GM21786 (cell line): ENCODE measurements at regions not wholly inside any gene's neighbourhood (a gene's known extent, or its start where the extent isn't known, plus 50 kb on each side); places are given as distances from the start of the nearest gene placed in this dataset.
"Not testable (repeated sequence)": the region's sequence is repeated elsewhere in the genome, so short reads cannot be mapped to it uniquely, and the experiment has no call there.

Experiments
- ATAC-seq: cut with Tn5 transposase; IDR thresholded peaks from one replicate; pipeline ENCODE4 v1.9.1; 2021; ENCODE audit not compliant: unreplicated experiment

DNA sequence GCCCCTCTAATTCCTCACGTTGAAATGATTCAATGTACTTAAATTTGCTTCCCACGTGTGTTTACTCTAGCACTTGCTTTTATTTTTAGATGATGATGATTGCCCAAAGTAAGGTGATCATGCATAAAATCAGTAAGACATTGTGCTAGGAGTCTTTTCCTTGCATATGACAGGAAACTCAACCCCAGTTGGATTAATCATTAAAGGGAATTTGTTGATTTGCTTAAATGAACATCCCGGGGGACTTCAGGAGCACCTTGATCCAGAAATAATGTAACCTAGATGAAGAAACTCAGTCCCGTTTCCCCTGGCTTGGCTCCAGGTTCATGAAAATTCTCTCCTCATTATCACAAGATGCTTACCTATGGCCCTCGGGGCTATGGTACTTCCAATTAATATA lies 106.1 kb upstream of the STC2 start:
- no peak for ATAC-seq

DNA sequence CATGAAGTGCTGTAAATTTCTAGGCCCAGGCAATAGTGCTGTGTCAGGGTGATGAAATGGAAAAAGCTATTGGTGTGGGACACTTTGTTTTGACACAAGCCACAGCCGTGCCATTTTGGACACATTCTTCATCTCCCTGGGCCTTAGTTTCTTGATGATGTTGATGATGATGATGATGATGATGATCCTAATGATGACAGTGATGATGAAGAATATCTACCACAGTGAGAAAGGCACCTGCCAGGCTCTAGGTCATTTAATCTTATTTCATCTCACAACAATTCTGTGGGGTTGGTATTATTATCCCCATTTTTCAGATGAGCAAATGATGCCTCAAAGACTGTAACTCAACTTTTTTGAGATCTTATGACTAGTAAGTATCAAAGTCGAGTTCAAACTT lies 102.2 kb upstream of the STC2 start:
- ATAC-seq = no peak

DNA sequence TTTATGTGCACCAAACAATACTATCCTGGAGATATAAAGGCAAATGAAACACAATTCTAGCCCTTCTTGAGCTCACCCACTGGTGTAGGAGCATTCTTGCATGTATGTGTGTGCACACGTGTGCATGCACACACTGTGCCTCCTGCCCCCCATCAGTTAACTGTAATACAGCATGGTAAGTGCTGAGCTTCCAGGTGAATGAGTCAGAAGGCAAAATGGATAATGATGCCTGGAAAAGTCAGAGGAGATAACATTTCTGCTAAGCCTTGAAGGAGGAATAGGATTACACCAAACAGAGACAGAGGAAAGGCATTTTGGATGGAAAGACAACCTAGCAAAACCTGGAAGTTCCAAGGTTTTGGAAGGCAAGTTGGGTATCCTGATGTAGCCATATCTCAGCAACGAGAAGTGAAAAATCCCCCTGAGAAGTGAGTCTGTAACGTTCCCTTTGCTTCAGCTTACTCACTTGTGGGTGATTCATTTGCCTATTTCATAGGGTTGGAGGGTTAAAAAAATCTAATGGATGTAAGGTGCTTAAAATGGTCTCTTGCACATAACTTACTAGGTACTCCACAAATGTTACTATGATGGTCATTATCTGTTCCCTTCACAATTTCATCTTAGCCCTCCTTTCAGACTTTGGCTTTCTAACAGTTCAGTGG lies 101.4 kb upstream of the STC2 start:
- ATAC-seq = no peak

DNA sequence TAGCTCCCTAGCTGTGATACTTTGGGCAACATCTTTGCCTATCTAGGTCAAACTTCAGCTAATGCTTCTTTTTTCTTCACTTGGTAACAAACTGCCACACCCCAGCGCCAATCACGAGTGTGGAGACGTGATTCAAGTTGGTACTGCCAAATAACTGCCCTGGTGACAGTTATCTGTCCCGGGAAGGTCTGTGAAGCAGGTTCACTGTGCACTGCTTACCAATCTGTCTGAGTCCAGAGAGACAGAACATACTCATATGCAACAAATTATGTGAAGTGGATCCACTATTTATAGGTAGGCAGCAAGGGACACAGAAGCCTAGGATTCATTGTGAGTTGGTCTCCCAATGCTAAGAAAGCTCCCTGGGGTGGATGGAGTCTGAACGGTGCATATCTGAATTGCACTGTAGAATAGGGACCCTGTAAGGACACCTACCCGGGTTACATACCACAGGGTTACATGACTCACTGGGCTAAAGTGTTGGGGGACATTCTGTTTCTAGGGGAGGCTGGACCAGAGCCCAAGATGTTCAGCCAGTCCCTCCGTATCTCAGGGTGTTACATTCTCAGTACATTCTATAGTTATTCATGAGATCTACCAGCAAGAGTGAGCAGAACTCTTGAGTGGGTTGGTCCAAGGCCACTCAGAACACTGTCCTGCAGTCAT lies 95.4 kb upstream of the STC2 start:
- no peak for ATAC-seq

DNA sequence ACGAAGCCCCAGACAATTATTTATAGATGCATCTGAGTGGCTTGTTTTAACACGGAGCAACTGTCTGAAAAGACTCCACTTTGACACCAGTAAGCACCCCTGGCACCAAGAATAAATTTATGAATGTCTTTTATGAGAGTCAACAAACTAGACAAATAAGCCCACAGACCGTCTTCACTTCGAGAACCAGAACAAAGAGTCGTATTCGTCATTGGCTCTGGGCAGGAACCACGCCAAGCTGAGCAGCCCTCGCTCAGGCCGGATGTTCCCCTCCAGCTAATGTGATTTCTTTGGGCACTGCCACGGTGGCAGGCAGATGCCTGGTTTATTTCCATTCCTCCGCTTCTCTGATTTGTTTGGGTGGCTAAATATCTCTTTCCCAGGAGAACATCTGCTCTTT lies 91.9 kb upstream of the STC2 start:
- ATAC-seq = no peak

DNA sequence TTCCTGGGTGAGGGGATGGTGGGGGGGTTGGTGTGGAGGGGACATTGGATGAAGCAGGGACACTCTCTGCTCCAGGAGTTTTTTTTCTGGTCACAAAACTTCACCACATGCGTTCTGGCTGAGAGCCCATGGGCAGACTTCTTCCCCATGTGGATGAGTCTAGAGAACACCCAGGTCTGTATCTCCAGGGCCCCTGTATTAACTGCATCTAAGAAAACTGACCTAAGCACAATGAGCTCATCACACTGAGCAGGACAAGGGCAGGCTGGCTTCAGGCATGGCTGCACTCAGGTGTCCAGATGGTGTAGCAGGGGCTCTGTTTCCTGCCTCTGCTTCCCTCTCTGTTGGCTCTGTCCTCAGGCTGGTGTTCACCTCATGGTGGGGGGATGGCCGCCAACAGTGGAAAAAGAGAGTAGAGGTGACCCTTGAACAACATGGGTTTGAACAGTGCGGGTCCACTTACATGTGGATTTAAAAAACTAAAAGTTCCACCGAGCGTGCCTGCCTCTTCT lies 85.3 kb upstream of the STC2 start:
- ATAC-seq = no peak

DNA sequence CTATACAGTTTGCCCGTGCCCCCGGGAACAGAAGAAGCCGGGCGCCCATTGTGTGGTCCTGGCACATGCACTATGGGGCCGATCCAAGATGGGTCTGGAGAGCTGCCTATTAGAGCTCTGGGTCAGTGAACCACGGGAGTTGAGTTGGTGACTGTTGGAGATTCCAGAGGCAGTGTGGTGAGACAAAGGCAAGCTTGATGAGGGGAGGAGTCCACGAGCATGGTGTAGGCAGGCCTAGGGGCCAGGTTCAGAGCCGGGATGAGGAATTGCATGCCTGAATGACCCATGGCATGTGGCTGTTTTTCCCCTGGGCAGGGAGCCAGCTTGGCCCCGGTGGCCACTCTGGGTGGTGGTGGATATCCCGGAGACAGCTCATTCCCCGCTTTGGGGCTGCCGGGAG lies 84.4 kb upstream of the STC2 start:
- ATAC-seq = no peak

DNA sequence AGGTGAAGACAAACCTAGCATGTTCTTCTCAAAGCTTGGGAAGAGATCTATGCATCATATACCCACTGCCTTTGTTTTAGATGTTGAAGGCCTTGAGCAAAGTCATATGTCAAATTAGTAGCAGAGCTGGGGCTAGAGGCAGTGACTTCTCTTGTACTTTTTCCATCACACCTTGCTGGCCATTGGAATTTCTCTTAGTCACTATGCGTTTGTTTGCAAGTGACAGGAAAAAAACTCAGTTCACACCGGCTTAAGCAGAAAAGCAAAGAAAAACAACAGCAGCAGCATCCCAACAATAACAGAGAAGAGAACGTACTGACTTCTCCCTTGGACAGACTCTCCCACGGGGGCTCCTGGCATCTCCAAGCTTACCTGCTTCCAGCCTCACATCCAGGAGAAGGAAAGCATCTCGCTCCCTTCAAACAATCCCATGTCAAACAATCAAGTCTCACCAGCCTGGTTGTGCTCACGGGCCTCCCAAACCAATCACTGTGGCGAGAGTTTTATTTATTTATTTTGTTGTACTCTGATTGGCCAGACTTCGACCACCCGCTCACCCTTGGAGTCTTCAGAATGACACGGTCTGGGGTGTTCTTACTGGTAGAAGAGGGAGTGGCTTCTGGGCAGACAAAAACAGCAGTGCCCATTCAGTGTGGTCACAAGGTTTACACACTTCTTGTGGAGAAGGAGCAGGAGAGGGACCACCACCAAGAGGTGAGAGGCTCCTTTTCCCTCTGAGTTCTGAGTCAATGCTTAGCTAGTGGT lies 83.8 kb upstream of the STC2 start:
- ATAC-seq = no peak

DNA sequence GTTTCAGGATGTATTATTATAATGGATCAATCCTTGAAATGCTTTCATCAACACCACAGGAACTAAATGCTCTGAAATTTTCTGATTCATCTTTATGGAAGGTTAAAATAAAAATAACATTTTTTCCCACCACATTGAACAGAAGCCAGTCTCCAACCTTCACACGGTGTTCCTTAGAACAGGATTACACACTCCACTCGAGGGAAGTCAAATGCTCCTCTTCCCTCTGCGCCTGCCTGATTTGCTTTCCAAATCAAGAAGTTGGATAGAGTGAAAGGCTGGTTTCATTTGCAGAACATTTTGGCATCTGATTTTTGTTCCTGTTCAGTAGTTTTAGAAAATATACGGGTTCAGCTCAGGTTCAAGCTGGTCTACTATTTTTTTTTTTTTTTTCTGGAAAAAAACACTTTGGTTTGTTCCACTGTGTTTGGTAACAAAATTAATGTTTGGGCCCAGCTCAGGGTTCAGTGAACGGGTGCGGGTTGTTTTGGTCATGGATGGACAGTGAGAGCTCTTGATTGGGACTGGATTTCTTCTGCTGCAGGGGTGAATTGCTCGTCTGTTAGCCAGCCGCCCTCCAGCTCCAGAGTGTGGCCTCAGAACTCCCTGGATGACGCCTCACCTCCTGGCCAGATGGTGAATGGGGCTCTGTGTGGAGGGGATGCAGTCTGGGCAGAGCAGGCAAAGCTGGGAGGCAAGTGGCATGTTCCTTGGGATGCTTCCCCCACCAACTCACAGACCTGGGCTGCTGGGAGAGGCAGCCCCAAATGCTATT lies 82.4 kb upstream of the STC2 start:
- no peak for ATAC-seq

DNA sequence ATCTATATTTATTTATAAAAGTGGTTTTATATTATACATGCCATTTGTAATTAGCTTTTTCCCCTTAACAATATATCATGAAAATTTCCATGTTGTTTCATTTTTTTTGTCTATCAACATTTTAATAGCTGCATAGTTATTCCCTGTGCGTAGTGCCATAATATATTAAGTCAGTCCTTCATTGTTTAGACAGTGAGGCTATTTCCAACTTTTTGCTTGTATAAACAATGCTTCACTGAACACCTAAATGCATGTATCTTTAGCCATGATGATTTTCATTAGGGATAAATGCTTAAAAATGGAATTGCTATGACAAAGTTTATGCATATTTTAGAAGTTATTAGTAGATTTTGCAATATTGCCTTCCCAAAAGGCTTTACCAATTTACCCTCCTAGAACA lies 80.7 kb upstream of the STC2 start:
- no peak for ATAC-seq

DNA sequence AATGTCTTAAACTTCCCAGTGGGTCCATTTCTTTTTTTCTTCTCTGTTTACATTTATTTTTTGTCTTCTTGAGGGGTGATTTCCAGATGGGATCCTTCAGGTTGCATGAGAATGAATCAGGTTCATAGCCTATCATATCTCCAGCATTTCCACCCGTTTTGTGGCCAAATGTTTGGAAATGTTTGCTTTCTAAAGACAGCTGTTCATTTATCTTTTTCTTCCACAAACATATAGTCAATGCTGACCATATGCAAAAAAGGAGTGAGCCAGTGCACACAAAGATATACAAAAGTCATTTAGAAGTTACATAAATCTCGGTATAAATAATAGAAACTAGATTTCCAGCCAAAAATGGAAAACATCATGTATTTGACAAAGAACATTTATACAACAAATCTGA lies 71.6 kb upstream of the STC2 start:
- no peak for ATAC-seq

DNA sequence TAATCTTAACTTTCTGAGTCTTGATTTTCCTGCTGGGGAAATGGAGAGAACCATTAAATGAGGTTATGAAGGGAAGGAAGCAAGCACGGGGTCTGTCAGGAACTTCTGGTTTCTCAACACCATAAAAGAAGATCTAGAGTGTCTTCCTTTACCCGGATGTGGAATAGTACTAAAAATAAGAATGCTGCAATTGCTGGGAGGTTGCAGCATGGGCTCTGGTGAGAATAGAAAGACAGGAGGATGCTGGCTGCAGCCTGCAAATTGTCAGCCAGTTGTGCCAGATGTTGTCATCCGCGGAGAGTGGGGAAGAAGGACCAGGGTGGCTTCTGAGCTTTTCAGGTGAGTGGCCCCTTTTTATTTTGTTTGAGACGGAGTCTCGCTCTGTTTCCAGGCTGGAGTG lies 69.3 kb upstream of the STC2 start:
- no peak for ATAC-seq

DNA sequence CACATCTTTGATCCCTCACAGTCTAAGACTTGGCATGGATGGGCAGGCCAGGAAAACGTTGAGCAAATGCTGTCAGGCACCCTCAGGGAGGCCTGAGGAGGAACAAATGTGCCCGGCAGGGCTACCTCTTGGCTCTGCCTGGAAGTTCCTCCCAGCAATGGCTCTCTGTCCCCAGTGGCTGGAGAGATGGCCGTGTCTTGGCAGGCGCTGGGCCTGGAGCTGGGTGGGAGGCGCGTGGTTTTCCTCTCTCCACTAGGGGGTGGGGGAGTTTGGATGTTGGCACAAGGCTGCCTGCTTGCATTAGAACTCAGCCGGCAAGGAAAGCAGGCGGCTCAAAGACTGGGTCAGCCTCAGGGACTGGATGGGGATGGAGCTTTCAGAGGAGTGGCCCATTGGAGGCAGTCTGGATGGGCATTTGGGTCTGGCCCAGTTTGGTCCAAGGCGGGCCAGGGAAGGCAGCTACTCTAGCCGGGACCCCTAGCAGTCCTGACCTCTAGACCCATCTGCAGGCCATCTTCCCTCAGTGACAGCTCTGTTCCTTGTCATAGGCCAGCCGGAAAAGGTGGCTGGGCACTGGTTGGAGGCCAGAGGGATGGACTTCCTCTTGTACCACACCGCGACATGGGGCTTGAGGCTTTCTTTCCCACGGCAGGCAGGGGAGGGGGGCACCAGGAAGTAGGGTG lies 68.2 kb upstream of the STC2 start:
- ATAC-seq = no peak

DNA sequence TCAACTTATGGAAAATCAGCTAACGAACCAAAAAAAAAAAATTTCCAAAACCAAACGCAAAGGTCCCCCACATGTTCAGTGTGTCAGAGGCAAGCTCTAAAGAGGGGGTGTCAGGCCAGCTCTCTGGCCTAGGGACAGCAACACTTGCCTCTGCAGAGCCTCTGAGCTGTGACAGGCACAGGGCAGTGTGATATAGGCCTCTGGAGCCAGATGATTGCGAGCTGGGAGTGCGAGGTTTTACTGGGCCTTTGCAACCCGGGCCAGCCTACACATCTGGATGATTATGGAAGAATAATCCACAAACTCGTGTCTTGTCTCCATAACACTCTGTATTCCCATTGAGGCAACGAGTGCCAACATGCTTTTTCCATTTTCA lies 67.7 kb upstream of the STC2 start:
- no peak for ATAC-seq

DNA sequence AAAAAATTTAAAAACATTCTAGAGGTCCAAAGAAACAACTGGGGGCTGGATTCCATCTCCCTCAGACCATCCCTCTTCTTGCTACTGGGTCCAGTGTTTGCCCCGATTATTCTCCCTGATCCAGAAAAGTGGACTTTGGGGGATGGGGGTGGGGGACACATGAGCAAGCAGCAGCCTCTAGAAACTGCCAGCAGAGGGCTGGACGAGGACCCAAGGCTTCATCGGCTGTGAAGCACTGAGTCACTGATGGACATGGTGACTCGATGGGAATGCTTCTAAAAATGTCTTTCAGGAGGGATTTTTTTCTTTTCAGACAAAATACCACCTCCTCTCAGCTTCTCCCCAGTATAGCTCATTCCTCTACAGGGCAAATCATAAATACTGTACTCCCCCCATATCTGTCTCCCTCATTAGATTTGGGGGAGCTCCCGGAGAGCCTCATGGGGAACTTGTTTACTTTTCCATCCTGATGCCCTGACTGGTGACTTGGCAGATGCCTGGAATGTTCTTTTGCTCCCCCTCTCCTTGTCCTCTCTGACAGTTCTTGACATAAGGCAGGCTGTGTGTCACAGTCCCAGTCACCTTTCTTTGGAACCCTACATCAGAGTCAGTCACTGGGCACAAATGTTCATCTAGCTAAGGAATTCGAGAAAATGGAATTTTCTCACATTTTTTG lies 67.2 kb upstream of the STC2 start:
- ATAC-seq = no peak

DNA sequence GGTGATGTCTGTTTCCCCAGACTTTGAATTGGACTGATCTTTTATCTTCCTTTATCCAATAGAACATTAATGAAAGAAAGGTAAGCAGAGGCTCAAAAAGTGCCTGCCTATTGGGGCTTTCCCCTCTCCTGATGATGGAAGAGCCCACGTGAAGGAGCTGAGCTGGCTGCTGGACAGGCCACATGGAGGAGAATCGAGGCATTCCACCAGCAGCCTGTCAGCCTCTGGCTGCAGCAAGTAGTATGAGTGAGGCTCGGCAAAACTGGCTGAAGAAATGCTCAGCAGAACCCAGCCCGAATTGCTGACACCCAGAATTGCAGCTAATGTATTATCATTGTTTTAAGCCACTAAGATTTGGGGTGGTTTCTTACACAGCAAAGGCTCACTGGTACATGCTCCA lies 66.5 kb upstream of the STC2 start:
- no peak for ATAC-seq

DNA sequence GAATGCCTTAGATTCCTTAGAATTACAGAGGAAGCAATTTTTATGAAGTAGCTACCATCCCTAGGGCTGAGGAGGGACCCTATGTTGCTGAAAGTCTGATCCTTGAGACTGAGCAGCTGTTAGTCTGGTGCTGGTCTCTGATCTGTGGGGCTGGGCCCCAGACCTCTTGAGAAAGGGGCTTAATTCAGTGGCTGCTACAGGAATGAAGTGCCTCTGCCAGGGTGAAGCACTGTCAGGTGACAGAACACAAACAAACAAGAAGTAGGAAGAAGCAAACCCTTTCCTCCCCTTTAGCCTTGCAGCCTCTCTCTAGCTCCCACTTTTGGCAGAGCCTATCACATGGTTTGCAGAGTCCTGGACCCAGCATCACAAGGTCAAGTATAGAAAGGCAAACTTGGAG lies 64.0 kb upstream of the STC2 start:
- ATAC-seq = no peak

DNA sequence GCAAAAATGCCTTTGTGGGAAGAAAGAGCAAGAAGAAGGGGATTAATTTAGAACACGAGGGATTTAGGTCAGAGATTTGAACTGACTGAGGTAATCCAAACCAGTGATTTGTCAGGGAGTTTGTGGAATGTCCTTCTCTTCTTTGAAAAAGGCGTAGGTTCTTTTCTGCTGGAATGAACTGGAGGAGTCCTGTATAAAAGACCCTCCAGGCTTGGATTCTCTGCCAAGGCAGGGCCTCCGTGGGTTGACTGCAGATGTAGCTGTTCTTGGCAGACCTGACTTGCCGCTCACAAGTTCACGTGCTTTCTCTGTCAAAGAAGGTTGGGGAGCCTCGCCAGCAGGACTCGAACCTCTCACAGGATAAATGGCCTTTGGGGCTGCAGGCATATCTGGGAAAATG lies 62.8 kb upstream of the STC2 start:
- no peak for ATAC-seq

DNA sequence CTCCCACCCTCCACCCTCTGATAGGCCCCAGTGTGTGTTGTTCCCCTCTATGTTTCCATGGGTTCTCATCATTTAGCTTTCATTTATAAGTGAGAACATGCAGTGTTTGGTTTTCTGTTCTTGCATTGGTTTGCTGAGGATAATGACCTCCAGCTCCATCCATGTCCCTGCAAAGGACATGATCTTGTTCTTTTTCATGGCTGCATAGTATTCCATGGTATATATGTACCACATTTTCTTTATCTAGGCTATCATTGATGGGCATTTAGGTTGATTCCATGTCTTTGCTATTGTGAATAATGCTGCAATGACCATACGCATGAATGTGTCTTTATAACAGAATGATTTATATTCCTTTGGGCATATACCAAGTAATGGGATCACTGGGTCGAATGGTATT lies 59.1 kb upstream of the STC2 start:
- ATAC-seq = not testable (repeated sequence)

DNA sequence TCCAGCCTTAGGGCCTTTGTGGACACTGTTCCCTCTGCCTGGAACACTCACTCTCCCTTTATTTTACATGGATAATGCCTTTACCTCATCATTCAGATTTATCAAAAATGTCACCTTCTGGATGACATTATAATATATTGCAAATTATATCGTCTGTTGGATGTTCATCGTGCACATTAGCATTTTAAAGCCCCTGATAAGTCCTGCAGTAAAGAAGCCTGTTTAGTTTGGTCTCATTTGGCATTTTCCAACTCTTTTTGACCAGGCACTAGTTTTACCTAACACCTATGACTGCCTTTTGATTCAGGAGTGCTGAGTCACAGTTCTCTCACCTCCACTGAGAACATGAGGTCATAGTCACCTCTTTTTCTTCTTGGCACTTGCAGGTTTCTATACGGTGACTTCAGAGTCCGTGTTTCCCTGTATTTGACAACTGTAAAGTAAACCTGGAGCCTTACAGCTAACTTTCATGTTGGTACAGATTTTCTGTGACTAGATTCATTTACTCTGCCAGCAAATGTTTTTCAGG lies 57.7 kb upstream of the STC2 start:
- ATAC-seq = no peak
